SK-N-SH (cell line): ENCODE measurements at regions not wholly inside any gene's neighbourhood (a gene's known extent, or its start where the extent isn't known, plus 50 kb on each side); places are given as distances from the start of the nearest gene placed in this dataset.

Source experiments
- CTCF ChIA-PET: fragments of 300-600, 350-600 bp; formaldehyde crosslinking; extraction: SDS; loops from one replicate; lab custom pipeline; 2021; lab: Yijun Ruan, JAX
- POLR2A ChIA-PET: fragments of 350-600 bp; sonication (Branson Sonifier 250); formaldehyde crosslinking; extraction: SDS; loops from one replicate; lab custom pipeline; 2020; ENCODE audit warnings: antibody characterized with exemption, inconsistent platforms; lab: Yijun Ruan, JAX
- DNase-seq: peaks from one replicate; pipeline ENCODE4 v3.0.0; 2012
- H2AFZ ChIP-seq: fragments of 200-600 bp; sonication (generic); 2 replicates; pipeline ENCODE4 v1.8.1; 2016; ENCODE audit warnings: antibody characterized with exemption, mild to moderate bottlenecking, low read depth
- H3F3A ChIP-seq: fragments of 200-600 bp; sonication (generic); replicated peaks from 2 replicates; pipeline ENCODE3; 2016; ENCODE audit warnings: antibody characterized with exemption, mild to moderate bottlenecking; ENCODE audit not compliant: insufficient read depth
- H3K27ac ChIP-seq, 2 experiments: fragments of 200-500 bp in 1 of 2; fragments of 200-600 bp in 1 of 2; sonication (Bioruptor generic) in 1 of 2; sonication (generic), shearing (Covaris generic) in 1 of 2; 2 replicates each; pipeline versions ENCODE4 v1.5.1 to v1.6.1; 2014 to 2016; ENCODE audit warnings: low read depth in 2 of 2, inconsistent platforms in 1 of 2, low read length in 1 of 2, mild to moderate bottlenecking in 1 of 2, mixed read lengths in 1 of 2
- H3K27me3 ChIP-seq: fragments of 200-600 bp; sonication (generic), shearing (Covaris generic); 2 replicates; pipeline ENCODE4 v1.6.1; 2016; ENCODE audit warnings: mixed run types; ENCODE audit not compliant: insufficient read depth
- H3K36me3 ChIP-seq, 2 experiments: fragments of 200-500 bp in 1 of 2; fragments of 200-600 bp in 1 of 2; sonication (Bioruptor generic) in 1 of 2; sonication (generic) in 1 of 2; replicated peaks in 1 of 2; 2 replicates each; pipeline versions ENCODE3 to v1.5.1; 2014 to 2016; ENCODE audit warnings: low read length in 1 of 2, mild to moderate bottlenecking in 1 of 2; ENCODE audit not compliant: insufficient read depth in 2 of 2, control insufficient read depth in 1 of 2
- H3K4me1 ChIP-seq, 2 experiments: fragments of 200-500 bp in 1 of 2; fragments of 200-600 bp in 1 of 2; sonication (Bioruptor generic) in 1 of 2; sonication (generic), shearing (Covaris generic) in 1 of 2; 2 replicates each; pipeline versions ENCODE4 v1.5.1 to v1.6.1; 2014 to 2016; ENCODE audit warnings: low read depth in 1 of 2, low read length in 1 of 2, mixed run types in 1 of 2; ENCODE audit not compliant: insufficient read depth in 2 of 2, control insufficient read depth in 1 of 2
- H3K4me2 ChIP-seq: fragments of 200-600 bp; sonication (generic), shearing (Covaris generic); 2 replicates; pipeline ENCODE4 v1.6.1; 2017; ENCODE audit warnings: mixed run types
- H3K4me3 ChIP-seq, 2 experiments: fragments of 200-500 bp in 1 of 2; fragments of 200-600 bp in 1 of 2; sonication (Bioruptor generic) in 1 of 2; sonication (generic), shearing (Covaris generic) in 1 of 2; 2 replicates each; pipeline versions ENCODE4 v1.5.1 to v1.8.1; 2014 to 2016; ENCODE audit warnings: low read depth in 2 of 2, inconsistent platforms in 1 of 2, low read length in 1 of 2, mild to moderate bottlenecking in 1 of 2, mixed read lengths in 1 of 2, moderate library complexity in 1 of 2
- H3K79me2 ChIP-seq: fragments of 200-600 bp; sonication (generic); 2 replicates; pipeline ENCODE4 v1.8.1; 2017; ENCODE audit warnings: mild to moderate bottlenecking; ENCODE audit not compliant: insufficient read depth
- H3K9ac ChIP-seq: fragments of 200-600 bp; sonication (generic); 2 replicates; pipeline ENCODE4 v1.6.1; 2017; ENCODE audit warnings: mixed run types
- H3K9me2 ChIP-seq: fragments of 200-600 bp; sonication (generic); 2 replicates; pipeline ENCODE4 v1.6.1; 2017; ENCODE audit warnings: mixed run types
- H3K9me3 ChIP-seq: fragments of 200-600 bp; sonication (generic); 2 replicates; pipeline ENCODE4 v1.6.1; 2017; ENCODE audit warnings: mixed run types, mild to moderate bottlenecking, moderate library complexity
- H4K20me1 ChIP-seq: fragments of 200-600 bp; sonication (generic); 2 replicates; pipeline ENCODE4 v1.6.1; 2017; ENCODE audit warnings: mild to moderate bottlenecking, mixed run types; ENCODE audit not compliant: insufficient read depth
- EP300 ChIP-seq, 2 experiments: IDR thresholded peaks; 2 replicates each; pipeline versions ENCODE4 v1.4.0 to v1.6.1; 2012; ENCODE audit warnings: borderline replicate concordance in 1 of 2, low read depth in 1 of 2, low read length in 1 of 2
- FOSL2 ChIP-seq: IDR thresholded peaks from 2 replicates; pipeline ENCODE4 v1.4.0; 2012; ENCODE audit warnings: low read depth, mild to moderate bottlenecking, moderate library complexity, borderline replicate concordance
- FOXJ3 ChIP-seq: sonication (generic); formaldehyde crosslinking; IDR thresholded peaks from 2 replicates; pipeline ENCODE4 v1.5.1; 2020; ENCODE audit warnings: mild to moderate bottlenecking, missing genetic modification reagents
- FOXM1 ChIP-seq: IDR thresholded peaks from 2 replicates; pipeline ENCODE4 v1.4.0; 2012; ENCODE audit warnings: low read depth, mild to moderate bottlenecking
- GABPA ChIP-seq: IDR thresholded peaks from 2 replicates; pipeline ENCODE4 v1.4.0; 2012; ENCODE audit warnings: low read depth, mild to moderate bottlenecking
- GATA2 ChIP-seq: sonication (generic); formaldehyde crosslinking; IDR thresholded peaks from 2 replicates; pipeline ENCODE4 v1.5.0; 2020; ENCODE audit warnings: mild to moderate bottlenecking, missing genetic modification reagents
- JUND ChIP-seq: IDR thresholded peaks from 2 replicates; pipeline ENCODE4 v1.4.0; 2012
- MEF2A ChIP-seq: IDR thresholded peaks from 2 replicates; pipeline ENCODE4 v1.4.0; 2012; ENCODE audit warnings: low read depth, borderline replicate concordance
- NFIC ChIP-seq: IDR thresholded peaks from 2 replicates; pipeline ENCODE4 v1.4.0; 2012; ENCODE audit warnings: borderline replicate concordance
- NRF1 ChIP-seq: IDR thresholded peaks from 2 replicates; pipeline ENCODE4 v1.6.1; 2012; ENCODE audit warnings: low read depth, mild to moderate bottlenecking, low read length
- RAD21 ChIP-seq: IDR thresholded peaks from 2 replicates; pipeline ENCODE4 v1.6.1; 2012; ENCODE audit warnings: mild to moderate bottlenecking, low read length
- RCOR1 ChIP-seq: fragments of 150-350 bp; IDR thresholded peaks from 2 replicates; pipeline ENCODE4 v1.6.1; 2017; ENCODE audit warnings: antibody characterized with exemption, low read length
- RXRA ChIP-seq: IDR thresholded peaks from 2 replicates; pipeline ENCODE4 v1.4.0; 2012; ENCODE audit warnings: low read depth, mild to moderate bottlenecking, borderline replicate concordance
- TAF1 ChIP-seq: IDR thresholded peaks from 2 replicates; pipeline ENCODE4 v1.6.1; 2012; ENCODE audit warnings: low read depth, mild to moderate bottlenecking, low read length, moderate library complexity, borderline replicate concordance
- YY1 ChIP-seq: IDR thresholded peaks from 2 replicates; pipeline ENCODE4 v1.4.0; 2012; ENCODE audit warnings: low read depth, mild to moderate bottlenecking
- WGBS: methylation state at CpG from one replicate; pipeline ENCODE4 v1.1.6; 2017; ENCODE audit warnings: low lambda C conversion rate; 5-methylcytosine and 5-hydroxymethylcytosine counted together
- TF ChIP-seq, protein P1 (sequence below): IDR thresholded peaks from 2 replicates; pipeline ENCODE4 v1.4.0; 2012; ENCODE audit warnings: low read depth
- TF ChIP-seq, protein P2 (sequence below): fragments of 150-350 bp; IDR thresholded peaks from 2 replicates; pipeline ENCODE4 v1.6.1; 2017; ENCODE audit warnings: antibody characterized with exemption, low read length, low read depth, borderline replicate concordance
- TF ChIP-seq, protein P3 (sequence below): IDR thresholded peaks from 2 replicates; pipeline ENCODE4; 2012

DNA sequence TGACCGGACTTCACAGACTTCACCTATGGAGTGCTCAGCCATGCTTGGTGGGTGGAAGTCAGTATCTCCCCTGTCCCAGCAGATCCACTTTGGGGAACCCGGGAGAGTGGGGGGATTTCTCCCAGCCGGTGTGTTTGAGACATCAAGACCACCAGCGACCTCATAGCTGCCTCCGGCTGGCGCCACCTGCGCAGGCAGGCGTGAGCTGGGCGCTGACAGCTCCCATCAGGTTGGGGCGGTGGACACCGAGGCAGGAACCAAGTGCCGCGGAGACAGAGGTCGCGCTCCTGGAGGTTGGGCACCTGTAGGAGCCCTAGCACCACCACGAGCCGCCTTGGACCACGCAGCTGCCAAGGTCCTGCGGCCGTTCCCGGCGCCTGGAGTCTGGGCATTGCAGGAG, 124.0 kb upstream of the LARP1 start:
- Histone ChIP-seq H3K27ac (no peak overlapping the region), H3K4me3 (no peak overlapping the region), H3K4me2 (no peak overlapping the region), H3K9me2 (no peaks in the 10 kb centered on the region), H3K9ac (no peak overlapping the region), H3K9me3 (no peaks in the 10 kb centered on the region), H4K20me1 (no peaks in the 10 kb centered on the region), H3F3A (no peaks in the 10 kb centered on the region), H3K36me3 (no peaks in the 10 kb centered on the region), H3K27me3 (no peaks in the 10 kb centered on the region; the same call in 1 of the 2 replicates), H2AFZ (no peak overlapping the region), H3K4me1 (peaks cover 0 to 5% of the 10 kb centered on the region in 2 experiments; a peak in 1 of 4 replicates), H3K79me2 (no peaks in the 10 kb centered on the region)
- DNase-seq, result no peak
- ChIA-PET POLR2A (no interaction called here), CTCF (interaction anchor here (0.8 to 2.2 kb wide), 10 partner anchors 9 to 559 kb away, joined by 3 to 13 read pairs (median 5); no protein-coding TSS in a partner anchor)
- TF ChIP-seq RXRA (no peak), TAF1 (no peak), GABPA (no peak), RCOR1 (no peak), JUND (no peak), FOXM1 (no peak)
- TF ChIP-seq, protein P1, sequence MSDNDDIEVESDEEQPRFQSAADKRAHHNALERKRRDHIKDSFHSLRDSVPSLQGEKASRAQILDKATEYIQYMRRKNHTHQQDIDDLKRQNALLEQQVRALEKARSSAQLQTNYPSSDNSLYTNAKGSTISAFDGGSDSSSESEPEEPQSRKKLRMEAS, result no peak
- TF ChIP-seq, protein P2, sequence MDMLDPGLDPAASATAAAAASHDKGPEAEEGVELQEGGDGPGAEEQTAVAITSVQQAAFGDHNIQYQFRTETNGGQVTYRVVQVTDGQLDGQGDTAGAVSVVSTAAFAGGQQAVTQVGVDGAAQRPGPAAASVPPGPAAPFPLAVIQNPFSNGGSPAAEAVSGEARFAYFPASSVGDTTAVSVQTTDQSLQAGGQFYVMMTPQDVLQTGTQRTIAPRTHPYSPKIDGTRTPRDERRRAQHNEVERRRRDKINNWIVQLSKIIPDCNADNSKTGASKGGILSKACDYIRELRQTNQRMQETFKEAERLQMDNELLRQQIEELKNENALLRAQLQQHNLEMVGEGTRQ, result no peak
- TF ChIP-seq, protein P3, sequence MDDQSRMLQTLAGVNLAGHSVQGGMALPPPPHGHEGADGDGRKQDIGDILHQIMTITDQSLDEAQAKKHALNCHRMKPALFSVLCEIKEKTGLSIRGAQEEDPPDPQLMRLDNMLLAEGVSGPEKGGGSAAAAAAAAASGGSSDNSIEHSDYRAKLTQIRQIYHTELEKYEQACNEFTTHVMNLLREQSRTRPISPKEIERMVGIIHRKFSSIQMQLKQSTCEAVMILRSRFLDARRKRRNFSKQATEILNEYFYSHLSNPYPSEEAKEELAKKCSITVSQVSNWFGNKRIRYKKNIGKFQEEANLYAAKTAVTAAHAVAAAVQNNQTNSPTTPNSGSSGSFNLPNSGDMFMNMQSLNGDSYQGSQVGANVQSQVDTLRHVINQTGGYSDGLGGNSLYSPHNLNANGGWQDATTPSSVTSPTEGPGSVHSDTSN, result no peak
- 92% methylated on average over 13 of the region's 22 CpGs for WGBS

DNA sequence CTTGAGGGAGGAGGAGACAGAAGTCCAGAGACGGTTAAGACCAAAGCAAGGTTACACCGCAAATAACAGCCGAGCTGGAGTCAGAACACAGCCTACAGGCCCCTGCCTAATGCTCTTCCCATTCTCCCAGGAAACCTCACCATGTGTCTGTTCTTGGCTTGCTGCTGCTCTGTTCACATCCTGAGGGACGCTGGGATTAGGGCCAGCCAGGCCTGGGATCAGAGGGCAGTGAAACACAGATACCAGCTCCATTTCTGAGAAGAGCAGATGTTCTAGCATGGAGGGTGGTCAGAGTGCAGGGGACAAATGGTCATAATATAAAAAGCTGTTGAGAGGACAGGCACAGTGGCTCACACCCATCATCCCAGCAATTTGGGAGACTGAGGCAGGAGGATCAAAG, 124.8 kb upstream of the LARP1 start:
- Histone ChIP-seq H3K4me1 (peaks cover 0 to 5% of the 10 kb centered on the region in 2 experiments; a peak in 1 of 4 replicates), H4K20me1 (no peaks in the 10 kb centered on the region), H3K27me3 (no peaks in the 10 kb centered on the region; the same call in 1 of the 2 replicates), H3K4me3 (no peak overlapping the region), H2AFZ (no peak overlapping the region)
- CTCF ChIA-PET, result interaction anchor here (0.8 to 2.1 kb wide), 9 partner anchors 10 to 558 kb away, joined by 3 to 13 read pairs (median 5); no protein-coding TSS in a partner anchor
- TF ChIP-seq YY1, result no peak
- no peak for TF ChIP-seq NFIC
- no peak for TF ChIP-seq FOSL2
- TF ChIP-seq MEF2A, result no peak
- TF ChIP-seq FOXM1, result no peak
- TF ChIP-seq FOXJ3 (CRISPR knock-in tag), result no peak
- no peak for TF ChIP-seq RCOR1
- no peak for TF ChIP-seq NRF1
- TF ChIP-seq RAD21, result no peak
- no peak for TF ChIP-seq EP300 (IDR thresholded peaks at IDR 0.05; ENCODE audit: borderline replicate concordance in 1 of 2, low read depth in 1 of 2, low read length in 1 of 2)
- no peak for TF ChIP-seq GATA2
- TF ChIP-seq, protein P2, result no peak
- TF ChIP-seq, all 33 proteins: peak for 0
- Histone ChIP-seq H3F3A (no peaks in the 10 kb centered on the region), H3K9ac (no peak overlapping the region), H3K9me3 (no peaks in the 10 kb centered on the region), H3K9me2 (no peaks in the 10 kb centered on the region), H3K27ac (no peak overlapping the region), H3K4me2 (no peak overlapping the region), H3K36me3 (no peaks in the 10 kb centered on the region), H3K79me2 (no peaks in the 10 kb centered on the region)
- 90% methylated on average over 4 of the region's 4 CpGs for whole genome bisulfite sequencing
- POLR2A ChIA-PET, result interaction anchor here (0.5 kb wide), 1 partner anchor 168 kb away, joined by 3 read pairs; no protein-coding TSS in a partner anchor
- no peak for DNase-seq
